Testis (tissue), 2 donors: ENCODE measurements at regions not wholly inside any gene's neighbourhood (a gene's known extent, or its start where the extent isn't known, plus 50 kb on each side); places are given as distances from the start of the nearest gene placed in this dataset.

Source experiments
- DNase-seq: peaks from one replicate; pipeline ENCODE4 v3.0.0-alpha.2; 2019
- H3K27ac ChIP-seq, 2 donors: fragments of 200-600 bp; sonication (generic); one replicate each; pipeline ENCODE4 v1.5.1; 2019
- H3K27me3 ChIP-seq: fragments of 200-600 bp; sonication (generic); one replicate; pipeline ENCODE4 v1.5.1; 2019
- H3K36me3 ChIP-seq: fragments of 200-600 bp; sonication (generic); one replicate; pipeline ENCODE4 v1.5.1; 2017; ENCODE audit warnings: low read depth; ENCODE audit errors: missing control alignments
- H3K4me1 ChIP-seq: fragments of 200-600 bp; sonication (generic); one replicate; pipeline ENCODE4 v1.5.1; 2019
- H3K4me3 ChIP-seq, 2 donors: fragments of 200-600 bp; sonication (generic); one replicate each; pipeline ENCODE4 v1.5.1; 2017 to 2019
- H3K9me3 ChIP-seq: fragments of 200-600 bp; sonication (generic); one replicate; pipeline ENCODE4 v1.5.1; 2017
- CTCF ChIP-seq, 3 experiments: fragments of 450-650 bp in 2 of 3; fragments of 200-600 bp in 1 of 3; sonication (generic) in 1 of 3; IDR thresholded peaks; one replicate each; pipeline ENCODE4 v1.5.1; 2016 to 2019; ENCODE audit warnings: antibody characterized with exemption in 3 of 3, mild to moderate bottlenecking in 2 of 3, moderate library complexity in 1 of 3
- POLR2A ChIP-seq: fragments of 450-650 bp; IDR thresholded peaks from one replicate; pipeline ENCODE4 v1.6.1; 2017; ENCODE audit warnings: antibody characterized with exemption, mild to moderate bottlenecking, moderate library complexity
- WGBS, 2 donors: methylation state at CpG; one replicate each; pipeline ENCODE4 v1.1.5; 2018; 5-methylcytosine and 5-hydroxymethylcytosine counted together
- intact Hi-C: fragments of 100-400 bp; cut with DNase I; formaldehyde crosslinking; loops from one replicate; pipeline ENCODE4 v1.15.1; 2023; ENCODE audit warnings: low total_unique reads

- Histone ChIP-seq H3K4me3 (no peak overlapping the region), H3K36me3 (no peaks in the 10 kb centered on the region), H3K27ac (no peak overlapping the region), H3K9me3 (no peaks in the 10 kb centered on the region), H3K4me1 (no peaks in the 10 kb centered on the region), H3K27me3 (no peaks in the 10 kb centered on the region)
- intact Hi-C loops = no loop called here
- WGBS, 2 donors = 90 to 97% methylated on average over 1 of the region's 1 CpG
- no peak for DNase-seq
- TF ChIP-seq CTCF (IDR thresholded peaks at IDR 0.05) (no peak), POLR2A (no peak)
Measured at GRCh38 chr10:130982802-130983201, 328.7 kb downstream of the TCERG1L start.

- TF ChIP-seq CTCF (IDR thresholded peaks at IDR 0.05) = no peak
- no peak for TF ChIP-seq POLR2A
- WGBS, 2 donors = 84 to 89% methylated on average over 2 of the region's 2 CpGs
- Histone ChIP-seq H3K4me3 (no peak overlapping the region), H3K36me3 (no peaks in the 10 kb centered on the region), H3K9me3 (no peaks in the 10 kb centered on the region), H3K27ac (no peak overlapping the region), H3K27me3 (no peaks in the 10 kb centered on the region), H3K4me1 (no peaks in the 10 kb centered on the region)
- intact Hi-C loops = no loop called here
- DNase-seq = no peak
Measured at GRCh38 chr10:130983749-130984148, 327.8 kb downstream of the TCERG1L start.

- intact Hi-C loops = no loop called here
- TF ChIP-seq CTCF (IDR thresholded peaks at IDR 0.05) (no peak), POLR2A (no peak)
- Histone ChIP-seq H3K4me3 (no peak overlapping the region), H3K27ac (no peak overlapping the region), H3K4me1 (no peaks in the 10 kb centered on the region), H3K36me3 (no peaks in the 10 kb centered on the region), H3K27me3 (no peaks in the 10 kb centered on the region), H3K9me3 (no peaks in the 10 kb centered on the region)
- DNase-seq = peak; percentile 4
- 74 to 88% methylated on average over 3 of the region's 3 CpGs for WGBS, 2 donors
Measured at GRCh38 chr10:130984686-130985085, 326.8 kb downstream of the TCERG1L start.

GRCh38 chr10:130985158-130985753, 326.3 kb downstream of the TCERG1L start:
- 89 to 91% methylated on average over 16 of the region's 16 CpGs for WGBS, 2 donors
- Histone ChIP-seq H3K9me3 (no peaks in the 10 kb centered on the region), H3K27ac (no peak overlapping the region), H3K4me3 (no peak overlapping the region), H3K36me3 (no peaks in the 10 kb centered on the region), H3K4me1 (no peaks in the 10 kb centered on the region), H3K27me3 (no peaks in the 10 kb centered on the region)
- TF ChIP-seq POLR2A (no peak), CTCF (IDR thresholded peaks at IDR 0.05) (no peak)
- intact Hi-C loops = no loop called here
- DNase-seq = peak; percentile 7

GRCh38 chr10:130986846-130987245, 324.7 kb downstream of the TCERG1L start:
- H3K27ac ChIP-seq = no peak overlapping the region
- WGBS, 2 donors = 97 to 98% methylated on average over 4 of the region's 4 CpGs
- TF ChIP-seq POLR2A (no peak), CTCF (IDR thresholded peaks at IDR 0.05) (no peak)
- H3K27me3 ChIP-seq = no peaks in the 10 kb centered on the region
- no peak overlapping the region for H3K4me3 ChIP-seq
- H3K36me3 ChIP-seq = no peaks in the 10 kb centered on the region
- DNase-seq = no peak
- no peaks in the 10 kb centered on the region for H3K9me3 ChIP-seq
- no peaks in the 10 kb centered on the region for H3K4me1 ChIP-seq
- intact Hi-C loops = no loop called here
